ENCODE measurements at regions not wholly inside any gene's neighbourhood (a gene's known extent, or its start where the extent isn't known, plus 50 kb on each side); places are given as distances from the start of the nearest gene placed in this dataset.

DNA sequence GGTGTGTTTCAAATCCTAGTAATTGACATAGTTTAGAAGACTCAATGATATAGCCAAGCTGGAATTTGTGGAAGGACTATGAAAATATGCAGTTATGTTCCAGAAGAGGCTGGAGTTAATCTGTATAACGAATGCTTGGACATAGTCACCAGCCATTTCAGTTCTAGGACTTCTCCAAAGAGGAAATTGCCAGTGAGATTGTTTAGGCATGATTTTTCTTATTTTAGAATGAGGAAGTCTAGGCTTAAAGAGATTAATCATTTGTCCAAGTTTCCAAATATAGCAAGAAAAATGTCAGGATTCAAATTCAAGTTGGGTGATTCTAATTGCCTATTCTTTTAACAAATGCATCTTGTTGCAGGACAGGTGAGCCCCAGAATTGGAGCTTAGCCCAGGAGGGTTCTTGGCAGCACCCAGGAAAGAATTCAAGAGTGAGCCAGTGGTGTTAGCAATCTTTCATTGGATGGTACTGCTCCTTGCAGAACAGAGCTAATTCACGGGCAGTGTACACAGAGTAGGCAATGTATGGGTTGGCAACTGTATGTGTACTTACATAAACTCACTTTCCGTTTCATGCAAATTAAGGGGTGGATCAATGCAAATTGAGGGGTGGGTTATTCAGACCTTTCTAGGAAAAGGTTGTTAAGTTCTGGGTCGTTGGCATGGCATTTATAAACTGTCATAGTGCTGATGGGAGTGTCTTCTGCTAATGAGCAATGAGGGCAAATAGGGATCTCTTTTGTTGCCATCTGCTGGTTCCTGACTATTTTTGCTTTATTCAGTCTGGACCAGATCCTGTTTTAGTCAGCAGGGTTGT lies 763.1 kb upstream of the SLITRK1 start:
- intact Hi-C loops (cut with DNase I; ENCODE audit: low total_unique reads) = no loop called here
- Histone ChIP-seq H3K27ac (no peak overlapping the region), H3K36me3 (no peaks in the 10 kb centered on the region), H3K4me3 (no peak overlapping the region), H3K4me1 (peaks cover 0 to 8% (median 3%) of the 10 kb centered on the region in 4 donors), H3K27me3 (no peaks in the 10 kb centered on the region), H3K9me3 (peaks cover 0 to 6% (median 0%) of the 10 kb centered on the region in 4 donors)
- TF ChIP-seq POLR2AphosphoS5 (IDR thresholded peaks at IDR 0.05) = no peak
- TF ChIP-seq CTCF (IDR thresholded peaks at IDR 0.05) = no peak
- no peak for TF ChIP-seq EP300 (IDR thresholded peaks at IDR 0.05)
- TF ChIP-seq POLR2A (IDR thresholded peaks at IDR 0.05) = no peak
- no peak for DNase-seq
- 21 to 33% (median 24%) methylated on average over 4 of the region's 4 CpGs for whole genome bisulfite sequencing, 5 donors

DNA sequence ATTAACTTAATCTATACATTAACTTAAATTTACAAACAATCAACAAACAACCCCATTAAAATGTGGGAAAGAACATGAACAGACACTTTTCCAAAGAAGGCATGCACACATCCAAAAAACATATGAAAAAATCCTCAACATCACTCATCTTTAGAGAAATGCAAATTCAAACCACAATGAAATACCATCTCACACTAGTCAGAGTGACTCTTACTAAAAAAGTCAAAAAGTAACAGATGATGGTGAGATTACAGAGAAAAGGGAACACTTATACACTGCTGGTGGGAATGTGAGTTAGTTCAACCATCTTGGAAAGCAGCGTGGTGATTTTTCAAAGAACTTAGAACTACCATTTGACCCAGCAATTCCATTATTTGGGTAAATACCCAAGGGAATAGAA lies 759.2 kb upstream of the SLITRK1 start:
- Histone ChIP-seq H3K4me1 (peaks cover 0 to 8% (median 3%) of the 10 kb centered on the region in 4 donors), H3K36me3 (no peaks in the 10 kb centered on the region), H3K27me3 (no peaks in the 10 kb centered on the region), H3K27ac (no peak overlapping the region), H3K9me3 (peaks cover 0 to 8% (median 0%) of the 10 kb centered on the region in 4 donors), H3K4me3 (no peak overlapping the region)
- no peak for DNase-seq
- intact Hi-C loops (cut with DNase I; ENCODE audit: low total_unique reads) = no loop called here
- WGBS, 5 donors = 93 to 98% (median 94%) methylated on average over 1 of the region's 1 CpG
- TF ChIP-seq POLR2A (IDR thresholded peaks at IDR 0.05) (no peak), CTCF (IDR thresholded peaks at IDR 0.05) (no peak), POLR2AphosphoS5 (IDR thresholded peaks at IDR 0.05) (no peak), EP300 (IDR thresholded peaks at IDR 0.05) (no peak)

DNA sequence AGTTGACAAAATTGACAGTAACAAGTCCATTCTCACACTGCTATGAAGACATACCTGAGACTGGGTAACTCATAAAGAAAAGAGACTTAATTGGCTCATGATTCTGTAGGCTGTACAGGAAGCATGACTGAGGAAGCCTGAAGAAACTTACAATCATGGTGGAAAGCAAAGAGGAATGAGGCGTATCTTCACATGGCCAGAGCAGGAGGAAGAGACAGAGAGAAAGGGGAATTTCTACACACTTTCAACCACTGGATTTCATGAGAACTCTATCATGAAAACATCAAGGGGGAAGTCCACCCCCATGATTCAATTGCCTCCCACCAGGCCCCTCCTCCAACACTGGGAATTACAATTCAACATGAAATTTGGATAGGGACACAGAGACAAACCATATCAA lies 758.4 kb upstream of the SLITRK1 start:
- no peak for TF ChIP-seq POLR2A (IDR thresholded peaks at IDR 0.05)
- TF ChIP-seq CTCF (IDR thresholded peaks at IDR 0.05) = no peak
- TF ChIP-seq EP300 (IDR thresholded peaks at IDR 0.05) = no peak
- TF ChIP-seq POLR2AphosphoS5 (IDR thresholded peaks at IDR 0.05) = no peak
- H3K27me3 ChIP-seq = no peaks in the 10 kb centered on the region

DNA sequence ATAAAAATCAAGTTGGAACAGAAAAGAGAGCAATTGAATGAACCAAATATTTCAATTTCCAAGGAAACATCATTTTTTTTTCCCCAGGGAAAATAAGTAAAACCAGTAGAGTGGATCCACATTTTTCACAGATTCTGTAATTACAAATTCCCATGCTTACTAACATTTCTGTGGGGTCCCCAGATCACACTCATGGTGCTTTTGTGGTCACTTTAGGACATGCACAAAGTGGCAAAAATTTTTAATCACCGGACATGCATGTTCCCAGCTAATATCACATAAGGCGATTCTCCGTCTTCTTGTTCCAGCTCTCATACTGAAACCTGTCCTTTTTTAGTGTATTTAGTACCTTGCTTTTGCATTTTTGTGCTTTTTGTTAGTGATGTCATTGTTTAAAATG lies 748.2 kb upstream of the SLITRK1 start:
- DNase-seq = no peak
- Histone ChIP-seq H3K27me3 (no peaks in the 10 kb centered on the region), H3K4me3 (no peak overlapping the region), H3K9me3 (no peaks in the 10 kb centered on the region), H3K36me3 (no peaks in the 10 kb centered on the region), H3K27ac (no peak overlapping the region), H3K4me1 (no peaks in the 10 kb centered on the region)
- TF ChIP-seq POLR2AphosphoS5 (IDR thresholded peaks at IDR 0.05) (no peak), CTCF (IDR thresholded peaks at IDR 0.05) (no peak), POLR2A (IDR thresholded peaks at IDR 0.05) (no peak)
- 94 to 98% (median 97%) methylated on average over 3 of the region's 3 CpGs for WGBS, 5 donors
- intact Hi-C loops (cut with DNase I; ENCODE audit: low total_unique reads) = no loop called here

More for the DNA sequence above, 758.4 kb upstream of the SLITRK1 start:
- DNase-seq = no peak
- Histone ChIP-seq H3K4me1 (peaks cover 0 to 7% (median 2%) of the 10 kb centered on the region in 4 donors), H3K4me3 (no peak overlapping the region), H3K27ac (no peak overlapping the region), H3K36me3 (no peaks in the 10 kb centered on the region), H3K9me3 (peaks cover 0 to 8% (median 3%) of the 10 kb centered on the region in 4 donors)
- WGBS, 5 donors = 0 to 100% (median 89%) methylated on average over 1 of the region's 1 CpG
- intact Hi-C loops (cut with DNase I; ENCODE audit: low total_unique reads) = no loop called here

All from stomach (tissue), 8 donors.